ENCODE measurements at regions not wholly inside any gene's neighbourhood (a gene's known extent, or its start where the extent isn't known, plus 50 kb on each side); places are given as distances from the start of the nearest gene placed in this dataset.

DNA sequence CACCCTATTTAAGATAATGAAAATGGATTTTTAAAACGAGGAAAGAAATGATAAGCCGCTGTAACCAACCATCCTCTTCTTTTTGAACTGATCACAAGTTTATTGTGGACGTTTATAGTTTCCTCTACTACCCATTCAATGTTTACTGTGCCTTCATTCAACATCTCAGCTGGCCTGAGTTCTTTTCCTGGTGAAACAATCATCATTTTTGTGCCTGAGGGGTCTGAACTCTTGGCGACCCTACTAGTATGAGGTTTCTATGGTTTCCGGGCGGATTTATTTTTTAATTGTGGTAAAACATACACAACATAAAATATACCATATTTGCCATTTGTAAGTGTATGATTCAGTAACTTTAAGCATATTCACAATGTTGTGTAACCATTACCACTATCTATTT is 100.7 kb downstream of the SPRY1 start:
- no peaks in the 10 kb centered on the region for H3K27me3 ChIP-seq (ENCODE audit: control insufficient read depth, low read length)
- no peak for TF ChIP-seq EZH2phosphoT487 (IDR thresholded peaks at IDR 0.05; ENCODE audit: borderline replicate concordance, low read length)
- TF ChIP-seq, protein P1, sequence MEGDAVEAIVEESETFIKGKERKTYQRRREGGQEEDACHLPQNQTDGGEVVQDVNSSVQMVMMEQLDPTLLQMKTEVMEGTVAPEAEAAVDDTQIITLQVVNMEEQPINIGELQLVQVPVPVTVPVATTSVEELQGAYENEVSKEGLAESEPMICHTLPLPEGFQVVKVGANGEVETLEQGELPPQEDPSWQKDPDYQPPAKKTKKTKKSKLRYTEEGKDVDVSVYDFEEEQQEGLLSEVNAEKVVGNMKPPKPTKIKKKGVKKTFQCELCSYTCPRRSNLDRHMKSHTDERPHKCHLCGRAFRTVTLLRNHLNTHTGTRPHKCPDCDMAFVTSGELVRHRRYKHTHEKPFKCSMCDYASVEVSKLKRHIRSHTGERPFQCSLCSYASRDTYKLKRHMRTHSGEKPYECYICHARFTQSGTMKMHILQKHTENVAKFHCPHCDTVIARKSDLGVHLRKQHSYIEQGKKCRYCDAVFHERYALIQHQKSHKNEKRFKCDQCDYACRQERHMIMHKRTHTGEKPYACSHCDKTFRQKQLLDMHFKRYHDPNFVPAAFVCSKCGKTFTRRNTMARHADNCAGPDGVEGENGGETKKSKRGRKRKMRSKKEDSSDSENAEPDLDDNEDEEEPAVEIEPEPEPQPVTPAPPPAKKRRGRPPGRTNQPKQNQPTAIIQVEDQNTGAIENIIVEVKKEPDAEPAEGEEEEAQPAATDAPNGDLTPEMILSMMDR (IDR thresholded peaks at IDR 0.05; ENCODE audit: low read depth, low read length, poor library complexity, severe bottlenecking): no peak
- 0 out of 2 replicates have a peak, but pooled peaks cover 7% of the 10 kb centered on the region for H3K9me3 ChIP-seq (ENCODE audit: control insufficient read depth, insufficient read depth, low read length)
- no peak overlapping the region for H3K4me2 ChIP-seq (ENCODE audit: low read length)
- H3K79me2 ChIP-seq (ENCODE audit: control insufficient read depth, low read length): no peaks in the 10 kb centered on the region
- no peaks in the 10 kb centered on the region for H3F3A ChIP-seq (ENCODE audit: control insufficient read depth, insufficient read depth)
- no peak overlapping the region for H3K4me3 ChIP-seq (ENCODE audit: low read length)
- H3K4me1 ChIP-seq (ENCODE audit: control insufficient read depth, low read length): no peaks in the 10 kb centered on the region
- H3K27ac ChIP-seq (ENCODE audit: low read depth, low read length): no peak overlapping the region
- no peaks in the 10 kb centered on the region for H3K36me3 ChIP-seq (ENCODE audit: control insufficient read depth, low read length)
- H4K20me1 ChIP-seq (ENCODE audit: control insufficient read depth, insufficient read depth, low read depth, low read length): no peaks in the 10 kb centered on the region
- H3K9me2 ChIP-seq (replicated peaks; ENCODE audit: control insufficient read depth, low read length): no peaks in the 10 kb centered on the region

DNA sequence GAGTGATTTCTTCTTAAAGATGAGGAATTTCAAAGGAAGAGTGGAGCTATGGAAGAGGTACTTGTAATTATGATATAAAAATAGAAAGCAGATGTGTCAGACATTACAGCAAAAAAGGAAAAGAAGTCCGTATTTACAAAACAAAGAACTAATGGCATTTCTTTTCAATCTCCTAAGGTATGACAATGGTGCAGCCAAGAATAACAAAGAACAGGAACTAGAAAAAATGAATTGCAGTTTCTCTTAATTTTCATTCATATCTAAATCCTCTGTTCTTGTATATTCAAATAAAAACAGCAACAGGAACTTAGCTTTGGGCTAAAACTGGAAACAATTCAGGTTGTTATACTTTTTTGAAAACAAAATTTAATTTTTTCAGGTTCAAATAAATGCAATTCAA is 105.1 kb downstream of the SPRY1 start:
- Histone ChIP-seq H3K36me3 (ENCODE audit: control insufficient read depth, low read length) (no peaks in the 10 kb centered on the region), H3K4me2 (ENCODE audit: low read length) (no peak overlapping the region), H3K27me3 (ENCODE audit: control insufficient read depth, low read length) (peaks cover 14% of the 10 kb centered on the region), H3K9me3 (ENCODE audit: control insufficient read depth, insufficient read depth, low read length) (0 out of 2 replicates have a peak, but pooled peaks cover 7% of the 10 kb centered on the region), H3K4me3 (ENCODE audit: low read length) (no peak overlapping the region), H3K9me2 (replicated peaks; ENCODE audit: control insufficient read depth, low read length) (no peaks in the 10 kb centered on the region), H3F3A (ENCODE audit: control insufficient read depth, insufficient read depth) (no peaks in the 10 kb centered on the region), H4K20me1 (ENCODE audit: control insufficient read depth, insufficient read depth, low read depth, low read length) (no peaks in the 10 kb centered on the region), H3K79me2 (ENCODE audit: control insufficient read depth, low read length) (no peaks in the 10 kb centered on the region), H3K27ac (ENCODE audit: low read depth, low read length) (no peak overlapping the region), H3K4me1 (ENCODE audit: control insufficient read depth, low read length) (0 out of 2 replicates have a peak, but pooled peaks cover 10% of the 10 kb centered on the region)
- TF ChIP-seq, protein P1 (IDR thresholded peaks at IDR 0.05; ENCODE audit: low read depth, low read length, poor library complexity, severe bottlenecking): no peak
- no peak for TF ChIP-seq EZH2phosphoT487 (IDR thresholded peaks at IDR 0.05; ENCODE audit: borderline replicate concordance, low read length)

DNA sequence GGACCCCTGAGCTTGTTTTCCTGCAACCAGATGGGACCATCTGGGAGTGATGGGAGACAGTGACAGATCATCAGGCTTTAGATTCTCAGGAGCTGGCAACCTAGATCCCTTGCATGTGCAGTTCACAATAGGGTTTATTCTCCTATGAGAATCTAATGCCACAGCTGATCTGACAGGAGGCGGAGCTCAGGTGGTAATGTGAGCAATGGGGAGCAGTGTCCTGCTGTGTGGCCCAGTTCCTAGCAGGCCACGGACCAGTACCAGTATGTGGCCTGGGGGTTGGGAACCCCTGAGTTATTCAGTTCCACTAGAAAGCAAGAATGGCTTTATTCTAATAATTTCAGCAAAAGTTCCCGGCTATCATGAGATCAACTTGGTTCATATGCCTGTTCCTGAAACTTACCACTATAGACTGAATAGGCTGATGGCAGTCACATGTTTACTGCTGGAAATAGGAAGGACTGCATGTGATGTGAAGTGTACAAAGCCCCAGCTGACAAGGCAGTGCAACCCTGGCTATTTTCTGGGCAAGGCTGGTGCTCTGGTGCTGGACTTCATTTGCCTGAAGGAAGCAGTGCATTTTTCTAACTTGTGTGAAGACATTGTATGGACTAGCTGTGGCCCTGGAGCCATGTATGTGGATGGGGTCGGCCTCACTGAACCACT is 107.2 kb downstream of the SPRY1 start:
- no peaks in the 10 kb centered on the region for H3K9me2 ChIP-seq (replicated peaks; ENCODE audit: control insufficient read depth, low read length)
- H3K27ac ChIP-seq (ENCODE audit: low read depth, low read length): no peak overlapping the region
- no peaks in the 10 kb centered on the region for H3K36me3 ChIP-seq (ENCODE audit: control insufficient read depth, low read length)
- no peak overlapping the region for H3K4me3 ChIP-seq (ENCODE audit: low read length)
- 0 out of 2 replicates have a peak, but pooled peaks cover 7% of the 10 kb centered on the region for H3K9me3 ChIP-seq (ENCODE audit: control insufficient read depth, insufficient read depth, low read length)
- no peaks in the 10 kb centered on the region for H3K79me2 ChIP-seq (ENCODE audit: control insufficient read depth, low read length)
- no peak for TF ChIP-seq EZH2phosphoT487 (IDR thresholded peaks at IDR 0.05; ENCODE audit: borderline replicate concordance, low read length)
- TF ChIP-seq, protein P1 (IDR thresholded peaks at IDR 0.05; ENCODE audit: low read depth, low read length, poor library complexity, severe bottlenecking): no peak
- no peaks in the 10 kb centered on the region for H4K20me1 ChIP-seq (ENCODE audit: control insufficient read depth, insufficient read depth, low read depth, low read length)
- H3F3A ChIP-seq (ENCODE audit: control insufficient read depth, insufficient read depth): no peaks in the 10 kb centered on the region
- H3K27me3 ChIP-seq (ENCODE audit: control insufficient read depth, low read length): peaks cover 14% of the 10 kb centered on the region
- H3K4me1 ChIP-seq (ENCODE audit: control insufficient read depth, low read length): peaks cover 18% of the 10 kb centered on the region; the same call in 1 of the 2 replicates
- H3K4me2 ChIP-seq (ENCODE audit: low read length): no peak overlapping the region

All from DOHH2 (cell line).